H9 (cell line): ENCODE measurements at regions not wholly inside any gene's neighbourhood (a gene's known extent, or its start where the extent isn't known, plus 50 kb on each side); places are given as distances from the start of the nearest gene placed in this dataset.

ENCODE experiments used
- DNase-seq: peaks from one replicate; pipeline ENCODE4 v3.0.0-alpha.2; 2017
- H2AFZ ChIP-seq: one replicate; pipeline ENCODE4 v1.6.1; 2013; ENCODE audit warnings: mild to moderate bottlenecking, low read length, control low read depth, moderate library complexity
- H2AK5ac ChIP-seq: 2 replicates; pipeline ENCODE4 v1.6.1; 2013; ENCODE audit warnings: low read length, control low read depth, mixed read lengths; ENCODE audit not compliant: insufficient read length
- H2BK120ac ChIP-seq: one replicate; pipeline ENCODE4 v1.6.1; 2013; ENCODE audit warnings: low read depth, mild to moderate bottlenecking, low read length, control low read depth, inconsistent platforms; ENCODE audit not compliant: poor library complexity, severe bottlenecking
- H2BK12ac ChIP-seq: 2 replicates; pipeline ENCODE4 v1.6.1; 2013; ENCODE audit warnings: low read length, control low read depth, mixed read lengths, low read depth; ENCODE audit not compliant: insufficient read length
- H2BK15ac ChIP-seq: 2 replicates; pipeline ENCODE4 v1.6.1; 2013; ENCODE audit warnings: low read depth, low read length, control low read depth
- H2BK20ac ChIP-seq: one replicate; pipeline ENCODE4 v1.6.1; 2013; ENCODE audit warnings: low read depth, mild to moderate bottlenecking, low read length, control low read depth, inconsistent platforms; ENCODE audit not compliant: poor library complexity, severe bottlenecking
- H2BK5ac ChIP-seq: 2 replicates; pipeline ENCODE4 v1.6.1; 2013; ENCODE audit warnings: low read length, control low read depth, mixed read lengths; ENCODE audit not compliant: insufficient read length
- H3K14ac ChIP-seq: 2 replicates; pipeline ENCODE4 v1.6.1; 2013; ENCODE audit warnings: low read length, control low read depth; ENCODE audit not compliant: insufficient read depth
- H3K18ac ChIP-seq: 2 replicates; pipeline ENCODE4 v1.6.1; 2013; ENCODE audit warnings: low read depth, mild to moderate bottlenecking, mixed read lengths, low read length, control low read depth; ENCODE audit not compliant: insufficient read length
- H3K23ac ChIP-seq: 2 replicates; pipeline ENCODE4 v1.6.1; 2013; ENCODE audit warnings: low read length, control low read depth, mixed read lengths, low read depth; ENCODE audit not compliant: insufficient read length
- H3K23me2 ChIP-seq: 2 replicates; pipeline ENCODE4 v1.6.1; 2013; ENCODE audit warnings: low read depth, mild to moderate bottlenecking, mixed read lengths, low read length, control low read depth; ENCODE audit not compliant: insufficient read length, poor library complexity, severe bottlenecking
- H3K27ac ChIP-seq: 2 replicates; pipeline ENCODE4 v1.5.1; 2013; ENCODE audit warnings: low read length, control low read depth, mixed read lengths, low read depth; ENCODE audit not compliant: insufficient read length
- H3K27me3 ChIP-seq: 2 replicates; pipeline ENCODE4 v1.6.1; 2013; ENCODE audit warnings: low read length, control low read depth, inconsistent platforms; ENCODE audit not compliant: insufficient read depth
- H3K4ac ChIP-seq: 2 replicates; pipeline ENCODE4 v1.6.1; 2013; ENCODE audit warnings: low read depth, mild to moderate bottlenecking, control low read depth, inconsistent platforms, low read length, moderate library complexity
- H3K4me1 ChIP-seq: 2 replicates; pipeline ENCODE4 v1.6.1; 2013; ENCODE audit warnings: low read length, control low read depth, inconsistent platforms; ENCODE audit not compliant: insufficient read depth
- H3K4me2 ChIP-seq: 2 replicates; pipeline ENCODE4 v1.6.1; 2013; ENCODE audit warnings: low read length, control low read depth, mixed read lengths; ENCODE audit not compliant: insufficient read length, insufficient read depth
- H3K56ac ChIP-seq: 2 replicates; pipeline ENCODE4 v1.6.1; 2013; ENCODE audit warnings: low read depth, mild to moderate bottlenecking, mixed read lengths, low read length, control low read depth; ENCODE audit not compliant: insufficient read length
- H3K79me1 ChIP-seq: 2 replicates; pipeline ENCODE4 v1.6.1; 2013; ENCODE audit warnings: low read depth, mild to moderate bottlenecking, moderate library complexity, low read length, control low read depth, inconsistent platforms; ENCODE audit not compliant: insufficient read depth, poor library complexity, severe bottlenecking
- H3K79me2 ChIP-seq: 2 replicates; pipeline ENCODE4 v1.6.1; 2013; ENCODE audit warnings: low read length, control low read depth, inconsistent platforms; ENCODE audit not compliant: insufficient read depth
- H3K9ac ChIP-seq: 2 replicates; pipeline ENCODE4 v1.6.1; 2013; ENCODE audit warnings: low read length, control low read depth, mixed read lengths; ENCODE audit not compliant: insufficient read length; ENCODE audit errors: extremely low read depth
- H3K9me3 ChIP-seq: one replicate; pipeline ENCODE4 v1.6.1; 2013; ENCODE audit warnings: low read depth, low read length, inconsistent platforms; ENCODE audit not compliant: control insufficient read depth
- H3T11ph ChIP-seq: one replicate; pipeline ENCODE4 v1.6.1; 2013; ENCODE audit warnings: mild to moderate bottlenecking, low read length, control low read depth, inconsistent platforms
- H4K20me1 ChIP-seq: one replicate; pipeline ENCODE4 v1.6.1; 2013; ENCODE audit not compliant: control insufficient read depth, insufficient read length, insufficient read depth
- H4K5ac ChIP-seq: 2 replicates; pipeline ENCODE4 v1.6.1; 2013; ENCODE audit warnings: low read depth, mild to moderate bottlenecking, mixed read lengths, low read length, control low read depth; ENCODE audit not compliant: insufficient read length
- H4K8ac ChIP-seq: replicated peaks from 2 replicates; pipeline ENCODE4 v1.6.1; 2013; ENCODE audit warnings: low read length, control low read depth, mixed read lengths, low read depth; ENCODE audit not compliant: insufficient read length
- H4K91ac ChIP-seq: 2 replicates; pipeline ENCODE4 v1.6.1; 2013; ENCODE audit warnings: low read depth, mild to moderate bottlenecking, moderate library complexity, mixed read lengths, low read length, control low read depth; ENCODE audit not compliant: insufficient read length
- H3K27ac Mint-ChIP-seq, 3 experiments: 2 replicates in 2 of 3; 3 replicates in 1 of 3; pipeline ENCODE4 v1.8.0; 2020 to 2021; ENCODE audit warnings: mixed read lengths in 3 of 3, mild to moderate bottlenecking in 1 of 3, moderate library complexity in 1 of 3
- H3K27me3 Mint-ChIP-seq: 2 replicates; pipeline ENCODE4 v1.8.0; 2021; ENCODE audit warnings: low read depth, mild to moderate bottlenecking, moderate library complexity, mixed read lengths
- H3K36me3 Mint-ChIP-seq, 3 experiments: 2 replicates in 2 of 3; 3 replicates in 1 of 3; pipeline ENCODE4 v1.8.0; 2020 to 2021; ENCODE audit warnings: low read depth in 3 of 3, mixed read lengths in 3 of 3; ENCODE audit not compliant: insufficient read depth in 1 of 3
- H3K4me1 Mint-ChIP-seq, 2 experiments: 2 replicates each; pipeline ENCODE4 v1.8.0; 2020; ENCODE audit warnings: mixed read lengths in 2 of 2
- H3K4me3 Mint-ChIP-seq, 2 experiments: 2 replicates in 1 of 2; 3 replicates in 1 of 2; pipeline ENCODE4 v1.8.0; 2020 to 2021; ENCODE audit warnings: mild to moderate bottlenecking in 2 of 2, mixed read lengths in 2 of 2, moderate library complexity in 1 of 2
- H3K9me3 Mint-ChIP-seq, 2 experiments: 2 replicates in 1 of 2; 3 replicates in 1 of 2; pipeline ENCODE4 v1.8.0; 2020; ENCODE audit warnings: mild to moderate bottlenecking in 2 of 2, mixed read lengths in 2 of 2, moderate library complexity in 1 of 2
- WGBS: extraction: QIAGEN DNeasy Blood & Tissue Kit; methylation state at CpG from one replicate; pipeline ENCODE4 v1.1.7; 2013; ENCODE audit warnings: missing lambda C conversion rate, low lambda C conversion rate, mixed read lengths; ENCODE audit not compliant: insufficient read length; ENCODE audit errors: extremely low coverage; 5-methylcytosine and 5-hydroxymethylcytosine counted together
- TF ChIP-seq, protein P1 (sequence below): fragments of 200-600 bp; sonication (generic); conservative IDR thresholded peaks from 3 replicates; pipeline ENCODE4 v1.8.0; 2021; ENCODE audit warnings: antibody characterized with exemption, mild to moderate bottlenecking

DNA sequence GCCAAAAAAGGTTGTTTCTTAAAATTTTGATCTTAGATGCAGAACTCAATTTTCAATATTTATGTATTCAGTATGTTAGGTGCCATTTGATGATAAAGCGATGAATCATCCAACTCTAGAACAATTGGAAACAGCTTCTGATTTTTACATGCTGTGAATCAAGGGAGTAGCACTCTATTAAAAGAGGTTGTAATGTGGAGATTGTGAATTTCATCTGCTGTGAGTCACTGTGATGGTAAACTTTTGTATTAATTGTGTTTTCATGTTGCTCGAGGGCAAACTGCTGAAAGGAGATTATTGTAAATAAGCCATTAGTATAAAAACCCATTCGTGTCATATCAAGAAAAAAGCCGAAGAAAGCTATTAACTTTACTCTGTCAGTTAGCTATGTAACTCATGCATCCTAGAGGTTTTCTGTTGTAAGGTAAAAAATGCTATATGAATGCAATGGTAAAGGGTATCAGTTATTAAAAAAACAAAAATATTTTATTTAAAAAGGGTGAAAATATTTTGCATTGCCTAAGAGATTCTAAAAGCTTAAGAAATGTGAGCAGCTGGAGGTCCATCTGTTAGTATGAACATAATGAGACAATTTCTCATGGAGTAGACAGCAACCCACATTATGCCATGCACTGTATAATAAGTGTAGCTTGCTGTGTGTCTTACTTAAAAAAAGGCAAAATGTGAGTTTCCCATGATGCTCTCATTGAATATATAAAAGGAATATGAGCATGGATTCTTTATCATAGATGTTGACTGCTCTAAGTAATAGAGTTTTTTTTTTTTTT is 511.0 kb upstream of the PCDH15 start:
- H3K27ac Mint-ChIP-seq, result no peak overlapping the region
- no peak overlapping the region for H3K4ac ChIP-seq
- H4K20me1 ChIP-seq, result no peaks in the 10 kb centered on the region
- H3K27me3 ChIP-seq, result no peaks in the 10 kb centered on the region
- no peaks in the 10 kb centered on the region for H3K79me1 ChIP-seq
- H4K91ac ChIP-seq, result no peak overlapping the region
- H3K36me3 Mint-ChIP-seq, result no peaks in the 10 kb centered on the region
- no peaks in the 10 kb centered on the region for H3K23me2 ChIP-seq
- no peak overlapping the region for H3K14ac ChIP-seq
- H3K4me1 ChIP-seq, result no peaks in the 10 kb centered on the region
- no peak overlapping the region for H3K4me3 Mint-ChIP-seq
- no peak overlapping the region for H4K8ac ChIP-seq
- no peak overlapping the region for H2BK20ac ChIP-seq
- TF ChIP-seq, protein P1, sequence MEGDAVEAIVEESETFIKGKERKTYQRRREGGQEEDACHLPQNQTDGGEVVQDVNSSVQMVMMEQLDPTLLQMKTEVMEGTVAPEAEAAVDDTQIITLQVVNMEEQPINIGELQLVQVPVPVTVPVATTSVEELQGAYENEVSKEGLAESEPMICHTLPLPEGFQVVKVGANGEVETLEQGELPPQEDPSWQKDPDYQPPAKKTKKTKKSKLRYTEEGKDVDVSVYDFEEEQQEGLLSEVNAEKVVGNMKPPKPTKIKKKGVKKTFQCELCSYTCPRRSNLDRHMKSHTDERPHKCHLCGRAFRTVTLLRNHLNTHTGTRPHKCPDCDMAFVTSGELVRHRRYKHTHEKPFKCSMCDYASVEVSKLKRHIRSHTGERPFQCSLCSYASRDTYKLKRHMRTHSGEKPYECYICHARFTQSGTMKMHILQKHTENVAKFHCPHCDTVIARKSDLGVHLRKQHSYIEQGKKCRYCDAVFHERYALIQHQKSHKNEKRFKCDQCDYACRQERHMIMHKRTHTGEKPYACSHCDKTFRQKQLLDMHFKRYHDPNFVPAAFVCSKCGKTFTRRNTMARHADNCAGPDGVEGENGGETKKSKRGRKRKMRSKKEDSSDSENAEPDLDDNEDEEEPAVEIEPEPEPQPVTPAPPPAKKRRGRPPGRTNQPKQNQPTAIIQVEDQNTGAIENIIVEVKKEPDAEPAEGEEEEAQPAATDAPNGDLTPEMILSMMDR, result no peak
- no peaks in the 10 kb centered on the region; a peak in 1 of 5 replicates for H3K9me3 Mint-ChIP-seq
- no peak overlapping the region for H2AK5ac ChIP-seq
- H3K27ac ChIP-seq, result no peak overlapping the region
- no peak overlapping the region for H2BK12ac ChIP-seq
- H3K56ac ChIP-seq, result no peak overlapping the region
- no peak overlapping the region for H2BK120ac ChIP-seq
- H3K23ac ChIP-seq, result no peak overlapping the region
- no peaks in the 10 kb centered on the region for H3K9me3 ChIP-seq
- H3K27me3 Mint-ChIP-seq, result no peaks in the 10 kb centered on the region; the same call in 1 of the 2 replicates
- no peak overlapping the region for H3T11ph ChIP-seq
- H3K79me2 ChIP-seq, result no peaks in the 10 kb centered on the region
- no peak for DNase-seq
- H3K4me1 Mint-ChIP-seq, result no peaks in the 10 kb centered on the region
- no peak overlapping the region for H2BK15ac ChIP-seq
- no peak overlapping the region for H3K4me2 ChIP-seq
- H4K5ac ChIP-seq, result no peak overlapping the region
- no peak overlapping the region for H2AFZ ChIP-seq
- no peak overlapping the region for H3K9ac ChIP-seq
- H3K18ac ChIP-seq, result no peak overlapping the region
- WGBS, result no CpG with 5 or more reads among the region's 4 CpGs
- H2BK5ac ChIP-seq, result no peak overlapping the region
